ENCODE measurements at regions not wholly inside any gene's neighbourhood (a gene's known extent, or its start where the extent isn't known, plus 50 kb on each side); places are given as distances from the start of the nearest gene placed in this dataset.

DNA sequence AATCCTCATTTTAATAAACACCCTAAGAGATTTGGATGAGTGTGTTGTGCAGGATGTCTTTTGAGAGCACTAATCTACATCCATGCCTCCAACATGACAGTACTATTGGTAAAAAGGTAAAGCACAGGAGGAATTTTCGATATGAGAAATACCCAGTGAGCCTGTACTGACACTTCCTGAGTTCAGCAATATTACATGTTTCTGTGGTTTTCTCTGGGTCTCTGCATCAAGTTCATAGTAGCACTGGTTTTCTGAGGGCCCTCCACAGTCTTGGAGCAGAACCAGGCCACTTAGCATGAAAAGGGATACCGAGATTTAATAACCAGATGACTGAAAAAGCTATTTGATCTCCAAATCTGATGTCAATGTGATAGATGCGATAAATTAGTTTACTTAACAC lies 524.1 kb downstream of the TMEM38B start:
- TF ChIP-seq, protein P1, sequence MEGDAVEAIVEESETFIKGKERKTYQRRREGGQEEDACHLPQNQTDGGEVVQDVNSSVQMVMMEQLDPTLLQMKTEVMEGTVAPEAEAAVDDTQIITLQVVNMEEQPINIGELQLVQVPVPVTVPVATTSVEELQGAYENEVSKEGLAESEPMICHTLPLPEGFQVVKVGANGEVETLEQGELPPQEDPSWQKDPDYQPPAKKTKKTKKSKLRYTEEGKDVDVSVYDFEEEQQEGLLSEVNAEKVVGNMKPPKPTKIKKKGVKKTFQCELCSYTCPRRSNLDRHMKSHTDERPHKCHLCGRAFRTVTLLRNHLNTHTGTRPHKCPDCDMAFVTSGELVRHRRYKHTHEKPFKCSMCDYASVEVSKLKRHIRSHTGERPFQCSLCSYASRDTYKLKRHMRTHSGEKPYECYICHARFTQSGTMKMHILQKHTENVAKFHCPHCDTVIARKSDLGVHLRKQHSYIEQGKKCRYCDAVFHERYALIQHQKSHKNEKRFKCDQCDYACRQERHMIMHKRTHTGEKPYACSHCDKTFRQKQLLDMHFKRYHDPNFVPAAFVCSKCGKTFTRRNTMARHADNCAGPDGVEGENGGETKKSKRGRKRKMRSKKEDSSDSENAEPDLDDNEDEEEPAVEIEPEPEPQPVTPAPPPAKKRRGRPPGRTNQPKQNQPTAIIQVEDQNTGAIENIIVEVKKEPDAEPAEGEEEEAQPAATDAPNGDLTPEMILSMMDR (conservative IDR thresholded peaks at IDR 0.05; ENCODE audit: low read depth, low read length) = no peak
- H2AFZ ChIP-seq (ENCODE audit: low read depth) = no peak overlapping the region
- no peaks in the 10 kb centered on the region for H3K27me3 ChIP-seq (ENCODE audit: insufficient read depth, low read depth)
- no peaks in the 10 kb centered on the region for H3K79me2 ChIP-seq (ENCODE audit: insufficient read depth, low read depth)
- H3K27ac ChIP-seq = peak overlapping the region; percentile 23; the same call in 1 of the 2 replicates
- no peak overlapping the region for H3K4me3 ChIP-seq (IDR thresholded peaks at IDR 0.05; ENCODE audit: insufficient read depth, low read depth, low read length)
- no peaks in the 10 kb centered on the region for H3K36me3 ChIP-seq (ENCODE audit: insufficient read depth)
- H4K20me1 ChIP-seq (ENCODE audit: insufficient read depth) = no peaks in the 10 kb centered on the region
- peak overlapping the region; percentile 27 for H3K4me2 ChIP-seq
- H3K4me1 ChIP-seq (ENCODE audit: low read depth, poor library complexity, severe bottlenecking) = peaks cover 21% of the 10 kb centered on the region
- no peak overlapping the region for H3K9ac ChIP-seq

DNA sequence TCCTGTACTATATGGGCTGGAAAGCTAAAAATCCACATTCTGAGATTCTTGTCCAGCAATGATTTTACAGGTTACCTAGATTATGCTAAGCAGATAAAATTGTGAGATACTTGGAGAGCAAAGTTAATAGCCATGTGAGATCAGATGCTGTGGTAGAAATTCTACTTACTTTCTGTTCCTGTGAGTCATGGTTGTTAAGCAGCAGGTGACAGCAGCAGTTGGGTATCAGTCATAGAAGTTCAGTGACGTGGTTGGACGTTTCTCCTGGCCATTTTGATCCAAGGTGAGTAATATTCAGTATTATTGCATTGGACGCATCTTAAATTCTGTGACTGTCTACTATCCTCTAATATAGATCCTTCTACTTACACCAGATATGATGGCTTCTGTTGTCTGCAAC lies 524.5 kb downstream of the TMEM38B start:
- Histone ChIP-seq H3K4me1 (ENCODE audit: low read depth, poor library complexity, severe bottlenecking) (peaks cover 21% of the 10 kb centered on the region), H3K9ac (no peak overlapping the region)

DNA sequence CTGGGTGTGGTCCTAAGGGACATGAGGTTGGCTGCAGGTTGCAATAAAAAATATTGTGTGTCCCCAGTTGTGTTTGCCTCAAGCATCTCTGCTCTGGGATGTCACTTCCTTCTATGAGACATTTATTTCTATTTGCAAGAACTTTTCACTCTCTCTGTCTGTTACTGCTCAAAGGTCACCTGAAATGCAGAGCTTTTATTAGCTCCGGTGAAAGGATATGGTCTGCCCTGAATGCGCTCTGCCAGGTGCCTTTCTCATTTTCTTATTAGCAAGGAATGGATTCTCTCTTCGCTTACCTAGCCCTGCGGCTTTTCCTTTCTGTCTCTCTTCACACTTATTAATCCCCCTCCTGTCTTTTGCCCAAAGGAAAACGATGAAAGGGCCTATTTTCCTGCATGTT lies 526.1 kb downstream of the TMEM38B start:
- Histone ChIP-seq H3K79me2 (ENCODE audit: insufficient read depth, low read depth) (no peaks in the 10 kb centered on the region), H3K4me1 (ENCODE audit: low read depth, poor library complexity, severe bottlenecking) (peaks cover 21% of the 10 kb centered on the region), H3K4me2 (no peak overlapping the region), H2AFZ (ENCODE audit: low read depth) (no peak overlapping the region), H3K4me3 (IDR thresholded peaks at IDR 0.05; ENCODE audit: insufficient read depth, low read depth, low read length) (no peak overlapping the region), H3K9ac (no peak overlapping the region), H3K27me3 (ENCODE audit: insufficient read depth, low read depth) (no peaks in the 10 kb centered on the region), H3K36me3 (ENCODE audit: insufficient read depth) (no peaks in the 10 kb centered on the region), H4K20me1 (ENCODE audit: insufficient read depth) (no peaks in the 10 kb centered on the region), H3K27ac (no peak overlapping the region)
- TF ChIP-seq, protein P1 (conservative IDR thresholded peaks at IDR 0.05; ENCODE audit: low read depth, low read length) = no peak

More for the DNA sequence above, 524.5 kb downstream of the TMEM38B start:
- H3K27ac ChIP-seq = peak overlapping the region; percentile 23; the same call in 1 of the 2 replicates
- no peaks in the 10 kb centered on the region for H3K79me2 ChIP-seq (ENCODE audit: insufficient read depth, low read depth)
- H2AFZ ChIP-seq (ENCODE audit: low read depth) = no peak overlapping the region
- no peaks in the 10 kb centered on the region for H3K36me3 ChIP-seq (ENCODE audit: insufficient read depth)
- H3K4me3 ChIP-seq (IDR thresholded peaks at IDR 0.05; ENCODE audit: insufficient read depth, low read depth, low read length) = no peak overlapping the region
- peak overlapping the region; percentile 27 for H3K4me2 ChIP-seq
- H4K20me1 ChIP-seq (ENCODE audit: insufficient read depth) = no peaks in the 10 kb centered on the region
- TF ChIP-seq, protein P1 (conservative IDR thresholded peaks at IDR 0.05; ENCODE audit: low read depth, low read length) = no peak
- H3K27me3 ChIP-seq (ENCODE audit: insufficient read depth, low read depth) = no peaks in the 10 kb centered on the region

DNA sequence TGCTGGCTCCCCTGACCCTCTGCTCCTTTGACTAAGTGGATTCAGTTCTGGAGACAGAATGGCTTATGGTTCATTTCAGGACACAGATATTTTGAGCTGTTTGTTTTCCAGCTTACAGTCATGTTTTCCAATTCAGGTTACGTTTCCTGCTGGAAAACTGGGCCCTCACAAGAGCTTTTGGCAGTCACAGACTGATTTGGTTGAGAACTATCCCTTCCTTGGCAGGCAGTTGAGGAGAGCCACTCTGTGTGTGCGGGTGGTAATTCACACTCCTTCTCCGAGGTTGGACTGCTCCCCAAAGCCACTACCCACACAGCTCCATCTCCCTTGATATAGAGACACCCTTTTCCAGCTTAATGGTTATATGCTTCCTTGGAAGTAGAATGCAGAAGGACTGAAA lies 534.5 kb downstream of the TMEM38B start:
- no peaks in the 10 kb centered on the region for H3K4me1 ChIP-seq (ENCODE audit: low read depth, poor library complexity, severe bottlenecking)
- no peak overlapping the region for H3K27ac ChIP-seq
- no peaks in the 10 kb centered on the region for H3K36me3 ChIP-seq (ENCODE audit: insufficient read depth)
- TF ChIP-seq, protein P1 (conservative IDR thresholded peaks at IDR 0.05; ENCODE audit: low read depth, low read length) = no peak
- H2AFZ ChIP-seq (ENCODE audit: low read depth) = no peak overlapping the region
- H3K79me2 ChIP-seq (ENCODE audit: insufficient read depth, low read depth) = no peaks in the 10 kb centered on the region
- H3K4me3 ChIP-seq (IDR thresholded peaks at IDR 0.05; ENCODE audit: insufficient read depth, low read depth, low read length) = no peak overlapping the region
- no peak overlapping the region for H3K4me2 ChIP-seq
- H3K27me3 ChIP-seq (ENCODE audit: insufficient read depth, low read depth) = no peaks in the 10 kb centered on the region
- H3K9ac ChIP-seq = no peak overlapping the region
- H4K20me1 ChIP-seq (ENCODE audit: insufficient read depth) = no peaks in the 10 kb centered on the region

All from KMS-11 (cell line).